Hepatocyte (in vitro differentiated cells): ENCODE measurements at regions not wholly inside any gene's neighbourhood (a gene's known extent, or its start where the extent isn't known, plus 50 kb on each side); places are given as distances from the start of the nearest gene placed in this dataset.

ENCODE experiments used
- DNase-seq: peaks from one replicate; pipeline ENCODE4 v3.0.0-alpha.2; 2016; ENCODE audit warnings: low spot score
- H2AFZ ChIP-seq: fragments of 200-600 bp; sonication (generic); 2 replicates; pipeline ENCODE4 v1.6.0; 2016; ENCODE audit warnings: antibody characterized with exemption, mild to moderate bottlenecking
- H3K27ac ChIP-seq: fragments of 200-600 bp; sonication (generic); 2 replicates; pipeline ENCODE4 v1.5.1; 2016; ENCODE audit warnings: mild to moderate bottlenecking
- H3K27me3 ChIP-seq: fragments of 200-600 bp; sonication (generic); 2 replicates; pipeline ENCODE4 v1.6.1; 2016
- H3K36me3 ChIP-seq: fragments of 200-600 bp; sonication (generic); replicated peaks from 2 replicates; pipeline ENCODE4 v1.5.1; 2016; ENCODE audit warnings: low read depth; ENCODE audit not compliant: insufficient read depth
- H3K4me1 ChIP-seq: fragments of 200-600 bp; sonication (generic); 2 replicates; pipeline ENCODE4 v1.5.1; 2016; ENCODE audit warnings: mild to moderate bottlenecking, moderate library complexity; ENCODE audit not compliant: insufficient read depth
- H3K4me2 ChIP-seq: fragments of 200-600 bp; sonication (generic); 2 replicates; pipeline ENCODE4 v1.6.0; 2016
- H3K4me3 ChIP-seq: fragments of 200-600 bp; sonication (generic); 2 replicates; pipeline ENCODE4 v1.5.1; 2016; ENCODE audit warnings: mild to moderate bottlenecking
- H3K79me2 ChIP-seq: fragments of 200-600 bp; sonication (generic); 2 replicates; pipeline ENCODE4 v1.6.0; 2017; ENCODE audit warnings: mild to moderate bottlenecking
- H3K9me2 ChIP-seq: fragments of 200-600 bp; sonication (generic); replicated peaks from 2 replicates; pipeline ENCODE4 v1.6.0; 2017; ENCODE audit warnings: mild to moderate bottlenecking; ENCODE audit not compliant: insufficient read depth
- H3K9me3 ChIP-seq: fragments of 200-600 bp; sonication (generic); 2 replicates; pipeline ENCODE4 v1.5.1; 2016; ENCODE audit warnings: low read depth, mild to moderate bottlenecking
- H4K20me1 ChIP-seq: fragments of 200-600 bp; sonication (generic); 2 replicates; pipeline ENCODE4 v1.6.0; 2016; ENCODE audit warnings: mild to moderate bottlenecking; ENCODE audit not compliant: insufficient read depth, poor library complexity, severe bottlenecking
- EZH2 ChIP-seq: fragments of 200-600 bp; sonication (generic); IDR thresholded peaks from 2 replicates; pipeline ENCODE4 v1.6.1; 2016; ENCODE audit warnings: antibody characterized with exemption, mild to moderate bottlenecking, borderline replicate concordance
- EZH2phosphoT487 ChIP-seq: fragments of 200-600 bp; sonication (generic); IDR thresholded peaks from one replicate; pipeline ENCODE4 v1.6.1; 2018; ENCODE audit warnings: antibody characterized with exemption, mild to moderate bottlenecking, low read depth, moderate library complexity; ENCODE audit not compliant: unreplicated experiment, severe bottlenecking
- WGBS: methylation state at CpG from one replicate; pipeline ENCODE4 v1.1.6; 2016; ENCODE audit warnings: low lambda C conversion rate; ENCODE audit errors: missing lambda C conversion rate; 5-methylcytosine and 5-hydroxymethylcytosine counted together
- TF ChIP-seq, protein P1 (sequence below): fragments of 200-600 bp; sonication (generic); IDR thresholded peaks from 2 replicates; pipeline ENCODE4 v1.5.1; 2016; ENCODE audit warnings: antibody characterized with exemption, mild to moderate bottlenecking; ENCODE audit not compliant: poor library complexity

GRCh38 chr9:76561050-76561713, 102.2 kb downstream of the GCNT1 start:
- no peak overlapping the region for H2AFZ ChIP-seq
- DNase-seq: no peak
- H3K27me3 ChIP-seq: no peaks in the 10 kb centered on the region
- H3K9me2 ChIP-seq: no peaks in the 10 kb centered on the region
- WGBS: 52% methylated on average over 2 of the region's 2 CpGs
- H3K4me3 ChIP-seq: no peak overlapping the region
- H3K4me2 ChIP-seq: no peak overlapping the region
- no peaks in the 10 kb centered on the region for H3K4me1 ChIP-seq
- no peaks in the 10 kb centered on the region for H4K20me1 ChIP-seq
- peaks cover 5% of the 10 kb centered on the region for H3K36me3 ChIP-seq
- H3K79me2 ChIP-seq: no peaks in the 10 kb centered on the region
- no peaks in the 10 kb centered on the region for H3K9me3 ChIP-seq
- peak overlapping the region; percentile 7 for H3K27ac ChIP-seq
- TF ChIP-seq EZH2 (no peak), EZH2phosphoT487 (no peak)
- TF ChIP-seq, protein P1, sequence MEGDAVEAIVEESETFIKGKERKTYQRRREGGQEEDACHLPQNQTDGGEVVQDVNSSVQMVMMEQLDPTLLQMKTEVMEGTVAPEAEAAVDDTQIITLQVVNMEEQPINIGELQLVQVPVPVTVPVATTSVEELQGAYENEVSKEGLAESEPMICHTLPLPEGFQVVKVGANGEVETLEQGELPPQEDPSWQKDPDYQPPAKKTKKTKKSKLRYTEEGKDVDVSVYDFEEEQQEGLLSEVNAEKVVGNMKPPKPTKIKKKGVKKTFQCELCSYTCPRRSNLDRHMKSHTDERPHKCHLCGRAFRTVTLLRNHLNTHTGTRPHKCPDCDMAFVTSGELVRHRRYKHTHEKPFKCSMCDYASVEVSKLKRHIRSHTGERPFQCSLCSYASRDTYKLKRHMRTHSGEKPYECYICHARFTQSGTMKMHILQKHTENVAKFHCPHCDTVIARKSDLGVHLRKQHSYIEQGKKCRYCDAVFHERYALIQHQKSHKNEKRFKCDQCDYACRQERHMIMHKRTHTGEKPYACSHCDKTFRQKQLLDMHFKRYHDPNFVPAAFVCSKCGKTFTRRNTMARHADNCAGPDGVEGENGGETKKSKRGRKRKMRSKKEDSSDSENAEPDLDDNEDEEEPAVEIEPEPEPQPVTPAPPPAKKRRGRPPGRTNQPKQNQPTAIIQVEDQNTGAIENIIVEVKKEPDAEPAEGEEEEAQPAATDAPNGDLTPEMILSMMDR: no peak
